DND-41 (cell line): ENCODE measurements at regions not wholly inside any gene's neighbourhood (a gene's known extent, or its start where the extent isn't known, plus 50 kb on each side); places are given as distances from the start of the nearest gene placed in this dataset.
"Not testable (repeated sequence)": the region's sequence is repeated elsewhere in the genome, so short reads cannot be mapped to it uniquely, and the experiment has no call there.

Experiments
- EZH2 ChIP-seq: IDR thresholded peaks from 3 replicates; pipeline ENCODE4 v1.6.1; 2012; ENCODE audit warnings: borderline replicate concordance, low read depth, mild to moderate bottlenecking, moderate library complexity, low read length, inconsistent platforms; ENCODE audit not compliant: severe bottlenecking
- TF ChIP-seq, protein P1 (sequence below): IDR thresholded peaks from 2 replicates; pipeline ENCODE4 v1.5.1; 2012; ENCODE audit warnings: borderline replicate concordance, low read length, moderate library complexity, mild to moderate bottlenecking; ENCODE audit not compliant: poor library complexity, severe bottlenecking; ENCODE audit errors: extremely low read depth

GRCh38 chr15:84516773-84517172 is 84.0 kb upstream of the ZSCAN2 start:
- TF ChIP-seq EZH2, result not testable (repeated sequence)
- TF ChIP-seq, protein P1, sequence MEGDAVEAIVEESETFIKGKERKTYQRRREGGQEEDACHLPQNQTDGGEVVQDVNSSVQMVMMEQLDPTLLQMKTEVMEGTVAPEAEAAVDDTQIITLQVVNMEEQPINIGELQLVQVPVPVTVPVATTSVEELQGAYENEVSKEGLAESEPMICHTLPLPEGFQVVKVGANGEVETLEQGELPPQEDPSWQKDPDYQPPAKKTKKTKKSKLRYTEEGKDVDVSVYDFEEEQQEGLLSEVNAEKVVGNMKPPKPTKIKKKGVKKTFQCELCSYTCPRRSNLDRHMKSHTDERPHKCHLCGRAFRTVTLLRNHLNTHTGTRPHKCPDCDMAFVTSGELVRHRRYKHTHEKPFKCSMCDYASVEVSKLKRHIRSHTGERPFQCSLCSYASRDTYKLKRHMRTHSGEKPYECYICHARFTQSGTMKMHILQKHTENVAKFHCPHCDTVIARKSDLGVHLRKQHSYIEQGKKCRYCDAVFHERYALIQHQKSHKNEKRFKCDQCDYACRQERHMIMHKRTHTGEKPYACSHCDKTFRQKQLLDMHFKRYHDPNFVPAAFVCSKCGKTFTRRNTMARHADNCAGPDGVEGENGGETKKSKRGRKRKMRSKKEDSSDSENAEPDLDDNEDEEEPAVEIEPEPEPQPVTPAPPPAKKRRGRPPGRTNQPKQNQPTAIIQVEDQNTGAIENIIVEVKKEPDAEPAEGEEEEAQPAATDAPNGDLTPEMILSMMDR, result not testable (repeated sequence)
